SU-DHL-6 (cell line): ENCODE measurements at regions not wholly inside any gene's neighbourhood (a gene's known extent, or its start where the extent isn't known, plus 50 kb on each side); places are given as distances from the start of the nearest gene placed in this dataset.

Source experiments
- H2AFZ ChIP-seq: fragments of 200-600 bp; sonication (generic); 2 replicates; pipeline ENCODE4 v1.6.1; 2014; ENCODE audit warnings: low read depth, mild to moderate bottlenecking, moderate library complexity, mixed read lengths, antibody characterized with exemption, low read length; ENCODE audit not compliant: severe bottlenecking
- H3F3A ChIP-seq: fragments of 200-600 bp; shearing (Covaris generic); 2 replicates; pipeline ENCODE4 v1.6.0; 2016; ENCODE audit warnings: antibody characterized with exemption, mild to moderate bottlenecking; ENCODE audit not compliant: insufficient read depth
- H3K27ac ChIP-seq: fragments of 200-600 bp; sonication (generic); 2 replicates; pipeline ENCODE4 v1.5.1; 2016; ENCODE audit warnings: low read depth, mild to moderate bottlenecking, low read length, moderate library complexity, mixed read lengths
- H3K27me3 ChIP-seq: fragments of 200-600 bp; sonication (generic), shearing (Covaris generic); 2 replicates; pipeline ENCODE4 v1.6.0; 2014; ENCODE audit warnings: mild to moderate bottlenecking, low read length
- H3K36me3 ChIP-seq: fragments of 200-600 bp; sonication (generic); 2 replicates; pipeline ENCODE4 v1.6.1; 2014; ENCODE audit warnings: mild to moderate bottlenecking, low read length, mixed read lengths
- H3K4me2 ChIP-seq: fragments of 300-600, 200-600 bp; shearing (Covaris generic), sonication (generic); 2 replicates; pipeline ENCODE4 v1.6.0; 2014; ENCODE audit warnings: low read length, low read depth, mild to moderate bottlenecking; ENCODE audit not compliant: poor library complexity, severe bottlenecking
- H3K4me3 ChIP-seq: fragments of 200-600 bp; sonication (generic); 2 replicates; pipeline ENCODE4 v1.5.1; 2014; ENCODE audit warnings: antibody characterized with exemption, low read length, mild to moderate bottlenecking, mixed read lengths; ENCODE audit not compliant: insufficient read depth, poor library complexity, severe bottlenecking
- H3K79me2 ChIP-seq: fragments of 200-600 bp; sonication (generic); 2 replicates; pipeline ENCODE4 v1.6.1; 2014; ENCODE audit warnings: mild to moderate bottlenecking, low read length, moderate library complexity; ENCODE audit not compliant: insufficient read depth
- H3K9ac ChIP-seq: fragments of 200-600 bp; sonication (generic); 2 replicates; pipeline ENCODE4 v1.7.0; 2014; ENCODE audit warnings: mild to moderate bottlenecking, low read length
- H3K9me2 ChIP-seq: fragments of 200-600 bp; sonication (generic); replicated peaks from 2 replicates; pipeline ENCODE4 v1.6.1; 2014; ENCODE audit warnings: low read length; ENCODE audit not compliant: insufficient read depth
- H3K9me3 ChIP-seq: fragments of 200-600 bp; sonication (generic); 2 replicates; pipeline ENCODE4 v1.6.1; 2014; ENCODE audit warnings: low read length, mixed read lengths; ENCODE audit not compliant: insufficient read depth
- H4K20me1 ChIP-seq: fragments of 200-600 bp; sonication (generic); 2 replicates; pipeline ENCODE4 v1.6.1; 2014; ENCODE audit warnings: low read depth, mild to moderate bottlenecking, antibody characterized with exemption, low read length, moderate library complexity, mixed read lengths
- CTCF ChIP-seq: fragments of 200-600 bp; sonication (generic); IDR thresholded peaks from one replicate; pipeline ENCODE4 v1.5.1; 2017; ENCODE audit warnings: antibody characterized with exemption, mild to moderate bottlenecking, low read length, moderate library complexity; ENCODE audit not compliant: insufficient read depth, poor library complexity, severe bottlenecking
- EZH2phosphoT487 ChIP-seq: fragments of 200-600 bp; sonication (generic), shearing (Covaris generic); conservative IDR thresholded peaks from 2 replicates; pipeline ENCODE4 v1.6.1; 2018; ENCODE audit warnings: mild to moderate bottlenecking, antibody characterized with exemption, low read length, moderate library complexity, mixed read lengths

- Histone ChIP-seq H3K4me2 (peak overlapping the region; percentile 12), H4K20me1 (no peaks in the 10 kb centered on the region)
Measured at GRCh38 chr10:37434091-37434490, 308.7 kb downstream of the ANKRD30A start.

More at GRCh38 chr10:37434091-37434490, 308.7 kb downstream of the ANKRD30A start:
- Histone ChIP-seq H3K4me3 (no peak overlapping the region), H3K27ac (no peak overlapping the region), H3K36me3 (no peaks in the 10 kb centered on the region), H3K27me3 (no peaks in the 10 kb centered on the region), H3K9me2 (no peaks in the 10 kb centered on the region), H2AFZ (no peak overlapping the region), H3K9me3 (no peaks in the 10 kb centered on the region), H3K9ac (no peak overlapping the region), H3K79me2 (no peaks in the 10 kb centered on the region), H3F3A (no peaks in the 10 kb centered on the region)
- TF ChIP-seq EZH2phosphoT487: no peak
- TF ChIP-seq CTCF: peak; percentile 13
